Endothelial cell of umbilical vein (primary cell): ENCODE measurements at regions not wholly inside any gene's neighbourhood (a gene's known extent, or its start where the extent isn't known, plus 50 kb on each side); places are given as distances from the start of the nearest gene placed in this dataset.

Experiments used
- BruUV-seq: library from RNA; stranded (reverse); fragments of 400-500 nt; replicated peaks from 2 replicates; lab custom pipeline; 2021; lab: Mats Ljungman, UMichigan
- CTCF ChIA-PET: fragments of 300-600, 350-600 bp; sonication (Branson Sonifier 250); formaldehyde crosslinking; loops from one replicate; lab custom pipeline; 2021; ENCODE audit warnings: antibody characterized with exemption, inconsistent platforms; lab: Charles Lee
- POLR2A ChIA-PET: fragments of 300-600, 350-600 bp; sonication (Branson Sonifier 250); formaldehyde crosslinking; loops from one replicate; lab custom pipeline; 2021; ENCODE audit warnings: antibody characterized with exemption, inconsistent platforms; lab: Charles Lee
- DNase-seq: peaks from one replicate; pipeline ENCODE4 v3.0.0-alpha.2; 2011; ENCODE audit warnings: low read depth, low spot score
- FAIRE-seq: peaks from 2 replicates; lab custom pipeline; 2011; peaks lifted over from hg19 to GRCh38; lab: Jason Lieb, UNC
- H2AFZ ChIP-seq: 2 replicates; pipeline ENCODE4 v1.6.0; 2012; ENCODE audit warnings: low read depth, low read length, control low read depth, inconsistent platforms
- H3K27ac ChIP-seq: 2 replicates; pipeline ENCODE4 v1.5.1; 2011; ENCODE audit warnings: low read depth, mild to moderate bottlenecking, control low read depth, low read length, moderate library complexity; ENCODE audit not compliant: insufficient read depth
- H3K27me3 ChIP-seq, 2 experiments: 2 replicates each; pipeline versions ENCODE4 v1.6.0 to v1.6.1; 2011; ENCODE audit warnings: low read length in 2 of 2, mixed read lengths in 1 of 2; ENCODE audit not compliant: control insufficient read depth in 2 of 2, insufficient read depth in 2 of 2
- H3K36me3 ChIP-seq, 2 experiments: 2 replicates in 1 of 2; 3 replicates in 1 of 2; pipeline ENCODE4 v1.5.1; 2011; ENCODE audit warnings: low read length in 2 of 2, mild to moderate bottlenecking in 1 of 2, moderate library complexity in 1 of 2; ENCODE audit not compliant: control insufficient read depth in 2 of 2, insufficient read depth in 2 of 2; ENCODE audit errors: extremely low read depth in 1 of 2
- H3K4me1 ChIP-seq: 3 replicates; pipeline ENCODE4 v1.5.1; 2011; ENCODE audit warnings: mild to moderate bottlenecking, low read length; ENCODE audit not compliant: control insufficient read depth, insufficient read depth; ENCODE audit errors: extremely low read depth
- H3K4me2 ChIP-seq: 2 replicates; pipeline ENCODE4 v1.6.1; 2011; ENCODE audit warnings: low read length, control low read depth, mixed read lengths; ENCODE audit not compliant: insufficient read depth
- H3K4me3 ChIP-seq, 3 experiments: fragments of 200-600 bp in 1 of 3; sonication (generic), shearing (Covaris generic) in 1 of 3; replicated peaks in 1 of 3; 2 replicates each; pipeline ENCODE4 v1.5.1; 2011 to 2016; ENCODE audit warnings: control low read depth in 3 of 3, low read length in 3 of 3, mild to moderate bottlenecking in 2 of 3, inconsistent platforms in 1 of 3, low read depth in 1 of 3, moderate library complexity in 1 of 3; ENCODE audit not compliant: insufficient read depth in 1 of 3
- H3K79me2 ChIP-seq: 2 replicates; pipeline ENCODE4 v1.6.0; 2012; ENCODE audit warnings: low read length, inconsistent platforms; ENCODE audit not compliant: control insufficient read depth, insufficient read depth
- H3K9ac ChIP-seq: replicated peaks from 2 replicates; pipeline ENCODE3; 2011; ENCODE audit warnings: low read length, control low read depth; ENCODE audit not compliant: insufficient read depth; ENCODE audit errors: extremely low read depth
- H3K9me1 ChIP-seq: replicated peaks from 3 replicates; pipeline ENCODE4 v1.6.0; 2011; ENCODE audit warnings: mild to moderate bottlenecking, low read length; ENCODE audit not compliant: control insufficient read depth, insufficient read depth; ENCODE audit errors: extremely low read depth
- H3K9me3 ChIP-seq: replicated peaks from 2 replicates; pipeline ENCODE4 v1.5.1; 2012; ENCODE audit warnings: low read length, inconsistent platforms; ENCODE audit not compliant: control insufficient read depth, insufficient read depth
- H4K20me1 ChIP-seq: replicated peaks from 2 replicates; pipeline ENCODE3; 2011; ENCODE audit warnings: mild to moderate bottlenecking, low read length; ENCODE audit not compliant: control insufficient read depth, insufficient read depth; ENCODE audit errors: extremely low read depth
- EZH2 ChIP-seq: IDR thresholded peaks from 2 replicates; pipeline ENCODE4 v1.6.1; 2012; ENCODE audit warnings: borderline replicate concordance, low read depth, mild to moderate bottlenecking, moderate library complexity, low read length, inconsistent platforms; ENCODE audit not compliant: severe bottlenecking
- FOS ChIP-seq: IDR thresholded peaks from 2 replicates; pipeline ENCODE4 v1.6.1; 2011; ENCODE audit warnings: mild to moderate bottlenecking, low read length, moderate library complexity, borderline replicate concordance; ENCODE audit not compliant: insufficient read depth
- GATA2 ChIP-seq: IDR thresholded peaks from 2 replicates; pipeline ENCODE4 v1.7.0; 2011; ENCODE audit warnings: low read depth, mild to moderate bottlenecking, moderate library complexity, mixed read lengths, low read length; ENCODE audit not compliant: insufficient read length, insufficient read depth
- JUN ChIP-seq: IDR thresholded peaks from 2 replicates; pipeline ENCODE4 v1.6.1; 2011; ENCODE audit warnings: borderline replicate concordance, low read depth; ENCODE audit not compliant: insufficient read length, insufficient read depth
- MYC ChIP-seq: IDR thresholded peaks from one replicate; pipeline ENCODE4 v1.6.1; 2011; ENCODE audit warnings: mild to moderate bottlenecking, low read depth, low read length
- POLR2A ChIP-seq: IDR thresholded peaks from 2 replicates; pipeline ENCODE4 v1.6.1; 2012; ENCODE audit warnings: low read depth, mild to moderate bottlenecking, control low read depth, low read length
- POLR2AphosphoS5 ChIP-seq: IDR thresholded peaks from 2 replicates; pipeline ENCODE4 v1.6.1; 2012; ENCODE audit warnings: low read depth, mild to moderate bottlenecking, control low read depth, low read length, moderate library complexity; ENCODE audit not compliant: insufficient read depth
- dilution Hi-C: fragments of 300-500 bp; cut with MboI; formaldehyde crosslinking; loops from one replicate; pipeline ENCODE4 v1.15.0; 2019; ENCODE audit warnings: low sequenced_read_pairs; ENCODE audit not compliant: extremely low pct_ligation_motif_present
- intact Hi-C: fragments of 100-400 bp; cut with micrococcal nuclease; formaldehyde crosslinking; loops from one replicate; pipeline ENCODE4 v1.10.0; 2022
- TF ChIP-seq, protein P1 (sequence below): IDR thresholded peaks from 2 replicates; pipeline ENCODE4 v1.6.1; 2011; ENCODE audit not compliant: insufficient read depth, insufficient read length
- TF ChIP-seq, protein P2 (sequence below), 2 donors: IDR thresholded peaks; 1 replicate in 1 of 2; 2 replicates in 1 of 2; pipeline ENCODE4 v1.5.1; 2011; ENCODE audit warnings: low read length in 2 of 2, mild to moderate bottlenecking in 2 of 2, moderate library complexity in 2 of 2, control low read depth in 1 of 2, inconsistent platforms in 1 of 2, low read depth in 1 of 2; ENCODE audit not compliant: insufficient read depth in 1 of 2; ENCODE audit errors: extremely low read depth in 1 of 2

DNA sequence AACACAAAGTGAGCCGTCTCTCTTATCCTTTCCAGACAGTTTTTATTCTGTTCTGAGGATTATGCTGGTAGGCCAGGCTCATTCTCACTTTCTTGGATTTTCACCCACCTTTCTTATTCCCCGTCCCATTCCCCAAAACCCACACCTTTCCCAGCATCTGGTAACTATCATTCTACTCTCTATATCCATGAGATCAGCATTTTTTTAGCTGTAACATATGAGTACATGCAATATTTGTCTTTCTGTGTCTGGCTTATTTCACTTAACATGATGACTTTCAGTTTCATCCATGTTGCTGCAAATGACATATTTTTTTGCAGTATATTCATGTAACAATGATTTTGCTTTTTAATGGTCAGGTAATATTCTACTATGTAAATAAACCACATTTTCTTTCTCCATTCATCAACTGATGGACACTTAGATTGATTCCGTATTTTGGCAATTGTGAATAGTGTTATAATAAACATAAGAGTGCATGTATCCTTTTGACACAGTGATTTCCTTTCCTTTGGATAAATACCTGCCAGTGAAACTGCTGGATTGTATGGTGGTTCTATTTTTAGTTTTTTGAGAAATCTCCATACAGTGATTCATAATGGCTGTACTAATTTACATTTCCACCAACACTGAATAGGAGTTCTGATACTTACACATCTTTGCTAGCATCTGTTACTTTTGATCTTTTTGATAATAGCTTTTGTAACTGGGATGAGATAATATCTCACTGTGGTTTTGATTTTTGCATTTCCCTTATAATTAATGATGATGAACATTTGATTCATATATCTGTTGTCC lies 289.3 kb downstream of the RPRM start:
- Histone ChIP-seq H3K27ac (no peak overlapping the region), H4K20me1 (no peaks in the 10 kb centered on the region), H3K79me2 (no peaks in the 10 kb centered on the region), H3K27me3 (no peaks in the 10 kb centered on the region), H2AFZ (no peak overlapping the region), H3K36me3 (no peaks in the 10 kb centered on the region), H3K4me2 (no peak overlapping the region), H3K9ac (no peak overlapping the region), H3K9me1 (no peaks in the 10 kb centered on the region), H3K9me3 (no peaks in the 10 kb centered on the region), H3K4me1 (no peaks in the 10 kb centered on the region), H3K4me3 (no peak overlapping the region)
- FAIRE-seq, result no peak
- dilution Hi-C loops, result no loop called here
- TF ChIP-seq FOS (no peak), POLR2A (no peak), MYC (no peak), JUN (no peak), POLR2AphosphoS5 (no peak), GATA2 (no peak), EZH2 (no peak)
- TF ChIP-seq, protein P1, sequence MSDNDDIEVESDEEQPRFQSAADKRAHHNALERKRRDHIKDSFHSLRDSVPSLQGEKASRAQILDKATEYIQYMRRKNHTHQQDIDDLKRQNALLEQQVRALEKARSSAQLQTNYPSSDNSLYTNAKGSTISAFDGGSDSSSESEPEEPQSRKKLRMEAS, result no peak
- TF ChIP-seq, protein P2, sequence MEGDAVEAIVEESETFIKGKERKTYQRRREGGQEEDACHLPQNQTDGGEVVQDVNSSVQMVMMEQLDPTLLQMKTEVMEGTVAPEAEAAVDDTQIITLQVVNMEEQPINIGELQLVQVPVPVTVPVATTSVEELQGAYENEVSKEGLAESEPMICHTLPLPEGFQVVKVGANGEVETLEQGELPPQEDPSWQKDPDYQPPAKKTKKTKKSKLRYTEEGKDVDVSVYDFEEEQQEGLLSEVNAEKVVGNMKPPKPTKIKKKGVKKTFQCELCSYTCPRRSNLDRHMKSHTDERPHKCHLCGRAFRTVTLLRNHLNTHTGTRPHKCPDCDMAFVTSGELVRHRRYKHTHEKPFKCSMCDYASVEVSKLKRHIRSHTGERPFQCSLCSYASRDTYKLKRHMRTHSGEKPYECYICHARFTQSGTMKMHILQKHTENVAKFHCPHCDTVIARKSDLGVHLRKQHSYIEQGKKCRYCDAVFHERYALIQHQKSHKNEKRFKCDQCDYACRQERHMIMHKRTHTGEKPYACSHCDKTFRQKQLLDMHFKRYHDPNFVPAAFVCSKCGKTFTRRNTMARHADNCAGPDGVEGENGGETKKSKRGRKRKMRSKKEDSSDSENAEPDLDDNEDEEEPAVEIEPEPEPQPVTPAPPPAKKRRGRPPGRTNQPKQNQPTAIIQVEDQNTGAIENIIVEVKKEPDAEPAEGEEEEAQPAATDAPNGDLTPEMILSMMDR (IDR thresholded peaks at IDR 0.05; ENCODE audit: extremely low read depth in 1 of 2, insufficient read depth in 1 of 2, low read depth in 1 of 2, low read length in 2 of 2), result no peak
- no peak for DNase-seq
- ChIA-PET CTCF (no interaction called here), POLR2A (no interaction called here)
- intact Hi-C loops, result no loop called here
- BruUV-seq, result no TSS peak
